ENCODE measurements at regions not wholly inside any gene's neighbourhood (a gene's known extent, or its start where the extent isn't known, plus 50 kb on each side); places are given as distances from the start of the nearest gene placed in this dataset.

- TF ChIP-seq CTCF (IDR thresholded peaks at IDR 0.05) (no peak), POLR2A (IDR thresholded peaks at IDR 0.05) (no peak)
- intact Hi-C loops (cut with DNase I; ENCODE audit: low total_unique reads), result no loop called here
- 38 to 47% methylated on average over 2 of the region's 2 CpGs for WGBS, 2 donors
Observed at GRCh38 chr4:181982437-181982836, 260.8 kb upstream of the TENM3 start.

GRCh38 chr4:181982856-181983255 lies 260.3 kb upstream of the TENM3 start:
- no peak for DNase-seq (ENCODE audit: low spot score in 2 of 2)
- WGBS, 2 donors, result 45 to 57% methylated on average over 6 of the region's 6 CpGs
- no peak for TF ChIP-seq CTCF (IDR thresholded peaks at IDR 0.05)
- no peak for TF ChIP-seq POLR2A (IDR thresholded peaks at IDR 0.05)
- intact Hi-C loops (cut with DNase I; ENCODE audit: low total_unique reads), result no loop called here
- no peak overlapping the region for H3K4me3 ChIP-seq (ENCODE audit: low read depth, poor library complexity, severe bottlenecking)

More at GRCh38 chr4:181982437-181982836, 260.8 kb upstream of the TENM3 start:
- no peak for DNase-seq (ENCODE audit: low spot score in 2 of 2)
- H3K4me3 ChIP-seq (ENCODE audit: low read depth, poor library complexity, severe bottlenecking), result no peak overlapping the region

- TF ChIP-seq POLR2A (IDR thresholded peaks at IDR 0.05) (no peak), CTCF (IDR thresholded peaks at IDR 0.05) (no peak)
- DNase-seq (ENCODE audit: low spot score in 2 of 2), result no peak
- H3K4me3 ChIP-seq (ENCODE audit: low read depth, poor library complexity, severe bottlenecking), result no peak overlapping the region
- intact Hi-C loops (cut with DNase I; ENCODE audit: low total_unique reads), result no loop called here
- WGBS, 2 donors, result 90 to 94% methylated on average over 4 of the region's 4 CpGs
Observed at GRCh38 chr4:181987392-181987791, 255.8 kb upstream of the TENM3 start.

- no peak for DNase-seq (ENCODE audit: low spot score in 2 of 2)
- intact Hi-C loops (cut with DNase I; ENCODE audit: low total_unique reads), result no loop called here
- TF ChIP-seq CTCF (IDR thresholded peaks at IDR 0.05), result no peak
- no peak for TF ChIP-seq POLR2A (IDR thresholded peaks at IDR 0.05)
- WGBS, 2 donors, result 50 to 71% methylated on average over 3 of the region's 3 CpGs
- H3K4me3 ChIP-seq (ENCODE audit: low read depth, poor library complexity, severe bottlenecking), result no peak overlapping the region
Observed at GRCh38 chr4:181989071-181989470, 254.1 kb upstream of the TENM3 start.

- no peak for DNase-seq (ENCODE audit: low spot score in 2 of 2)
- intact Hi-C loops (cut with DNase I; ENCODE audit: low total_unique reads), result no loop called here
- no peak overlapping the region for H3K4me3 ChIP-seq (ENCODE audit: low read depth, poor library complexity, severe bottlenecking)
- TF ChIP-seq POLR2A (IDR thresholded peaks at IDR 0.05) (no peak), CTCF (IDR thresholded peaks at IDR 0.05) (no peak)
- 74 to 78% methylated on average over 7 of the region's 7 CpGs for WGBS, 2 donors
Observed at GRCh38 chr4:181991369-181992108, 251.7 kb upstream of the TENM3 start.
